ENCODE measurements at regions not wholly inside any gene's neighbourhood (a gene's known extent, or its start where the extent isn't known, plus 50 kb on each side); places are given as distances from the start of the nearest gene placed in this dataset.

GRCh38 chr5:166532456-166533220 is 1758.8 kb upstream of the WWC1 start:
- Histone ChIP-seq H3K4me3 (ENCODE audit: low read depth, low read length) (no peak overlapping the region), H3K27me3 (no peaks in the 10 kb centered on the region), H3K4me1 (no peaks in the 10 kb centered on the region), H3K9me3 (no peaks in the 10 kb centered on the region), H3K36me3 (no peaks in the 10 kb centered on the region)
- DNase-seq: no peak
- TF ChIP-seq CTCF (IDR thresholded peaks at IDR 0.05; ENCODE audit: low read depth, low read length): no peak

- TF ChIP-seq CTCF (IDR thresholded peaks at IDR 0.05; ENCODE audit: low read depth, low read length): no peak
- no peak overlapping the region for H3K4me3 ChIP-seq (ENCODE audit: low read depth, low read length)
- H3K27me3 ChIP-seq: no peaks in the 10 kb centered on the region
These were observed 1755.8 kb upstream of the WWC1 start for GRCh38 chr5:166535641-166536040.

GRCh38 chr5:166540156-166540555 is 1751.3 kb upstream of the WWC1 start:
- H3K9me3 ChIP-seq: no peaks in the 10 kb centered on the region
- H3K4me3 ChIP-seq (ENCODE audit: low read depth, low read length): no peak overlapping the region
- no peak for DNase-seq
- no peak for TF ChIP-seq CTCF (IDR thresholded peaks at IDR 0.05; ENCODE audit: low read depth, low read length)
- no peaks in the 10 kb centered on the region for H3K4me1 ChIP-seq
- no peaks in the 10 kb centered on the region for H3K36me3 ChIP-seq
- H3K27me3 ChIP-seq: no peaks in the 10 kb centered on the region

More at GRCh38 chr5:166535641-166536040, 1755.8 kb upstream of the WWC1 start:
- DNase-seq: no peak
- H3K4me1 ChIP-seq: no peaks in the 10 kb centered on the region
- no peaks in the 10 kb centered on the region for H3K9me3 ChIP-seq
- H3K36me3 ChIP-seq: no peaks in the 10 kb centered on the region

GRCh38 chr5:166551384-166551783 is 1740.1 kb upstream of the WWC1 start:
- TF ChIP-seq CTCF (IDR thresholded peaks at IDR 0.05; ENCODE audit: low read depth, low read length): no peak
- DNase-seq: no peak
- H3K9me3 ChIP-seq: no peaks in the 10 kb centered on the region
- no peaks in the 10 kb centered on the region for H3K36me3 ChIP-seq
- H3K4me3 ChIP-seq (ENCODE audit: low read depth, low read length): no peak overlapping the region
- H3K27me3 ChIP-seq: no peaks in the 10 kb centered on the region
- H3K4me1 ChIP-seq: no peaks in the 10 kb centered on the region

- TF ChIP-seq CTCF (IDR thresholded peaks at IDR 0.05; ENCODE audit: low read depth, low read length): no peak
- no peak for DNase-seq
- Histone ChIP-seq H3K27me3 (no peaks in the 10 kb centered on the region), H3K4me1 (no peaks in the 10 kb centered on the region), H3K4me3 (ENCODE audit: low read depth, low read length) (no peak overlapping the region), H3K9me3 (no peaks in the 10 kb centered on the region), H3K36me3 (no peaks in the 10 kb centered on the region)
These were observed 1737.7 kb upstream of the WWC1 start for GRCh38 chr5:166553778-166554177.

GRCh38 chr5:166561759-166562158 is 1729.7 kb upstream of the WWC1 start:
- no peaks in the 10 kb centered on the region for H3K4me1 ChIP-seq
- DNase-seq: no peak
- TF ChIP-seq CTCF (IDR thresholded peaks at IDR 0.05; ENCODE audit: low read depth, low read length): no peak
- no peak overlapping the region for H3K4me3 ChIP-seq (ENCODE audit: low read depth, low read length)
- no peaks in the 10 kb centered on the region for H3K27me3 ChIP-seq
- H3K9me3 ChIP-seq: no peaks in the 10 kb centered on the region
- no peaks in the 10 kb centered on the region for H3K36me3 ChIP-seq

All from BE2C (cell line).